Fibroblast of mammary gland (primary cell): ENCODE measurements at regions not wholly inside any gene's neighbourhood (a gene's known extent, or its start where the extent isn't known, plus 50 kb on each side); places are given as distances from the start of the nearest gene placed in this dataset.

Experiments used
- DNase-seq: peaks from one replicate; pipeline ENCODE4 v3.0.0-alpha.2; 2010; ENCODE audit warnings: low read depth
- H3K4me3 ChIP-seq: 2 replicates; pipeline ENCODE4 v1.5.1; 2011; ENCODE audit warnings: low read depth, mild to moderate bottlenecking, low read length, moderate library complexity; ENCODE audit not compliant: control insufficient read depth
- CTCF ChIP-seq: conservative IDR thresholded peaks from 2 replicates; pipeline ENCODE4 v1.5.1; 2011; ENCODE audit warnings: low read depth, low read length, inconsistent platforms; ENCODE audit not compliant: control insufficient read depth, insufficient read depth

- no peak for DNase-seq
- TF ChIP-seq CTCF = no peak
- H3K4me3 ChIP-seq = no peak overlapping the region
Observed at GRCh38 chr13:44197791-44198770, 175.5 kb upstream of the SERP2 start.

GRCh38 chr13:44198826-44199225, 174.8 kb upstream of the SERP2 start:
- no peak for DNase-seq
- TF ChIP-seq CTCF = no peak
- H3K4me3 ChIP-seq = no peak overlapping the region

GRCh38 chr13:44199627-44200207, 173.9 kb upstream of the SERP2 start:
- DNase-seq = no peak
- TF ChIP-seq CTCF = no peak
- H3K4me3 ChIP-seq = no peak overlapping the region

GRCh38 chr13:44206434-44206833, 167.2 kb upstream of the SERP2 start:
- no peak overlapping the region for H3K4me3 ChIP-seq
- no peak for TF ChIP-seq CTCF
- DNase-seq = no peak

- TF ChIP-seq CTCF = no peak
- H3K4me3 ChIP-seq = no peak overlapping the region
- DNase-seq = no peak
Observed at GRCh38 chr13:44207476-44207875, 166.1 kb upstream of the SERP2 start.

- no peak for DNase-seq
- H3K4me3 ChIP-seq = no peak overlapping the region
- no peak for TF ChIP-seq CTCF
Observed at GRCh38 chr13:44210525-44210924, 163.1 kb upstream of the SERP2 start.
